Astrocyte of the cerebellum (primary cell): ENCODE measurements at regions not wholly inside any gene's neighbourhood (a gene's known extent, or its start where the extent isn't known, plus 50 kb on each side); places are given as distances from the start of the nearest gene placed in this dataset.
"Not testable (repeated sequence)": the region's sequence is repeated elsewhere in the genome, so short reads cannot be mapped to it uniquely, and the experiment has no call there.

ENCODE experiments used
- DNase-seq: peaks from one replicate; pipeline ENCODE4 v3.0.0-alpha.2; 2011; ENCODE audit warnings: low read depth
- H3K4me3 ChIP-seq: 2 replicates; pipeline ENCODE4 v1.5.1; 2011; ENCODE audit warnings: mild to moderate bottlenecking, low read depth, low read length, moderate library complexity
- in situ Hi-C: cut with HindIII; loops from 2 replicates; pipeline ENCODE4 v1.10.0; 2017; ENCODE audit warnings: low sequenced_read_pairs
- TF ChIP-seq, protein P1 (sequence below): IDR thresholded peaks from 2 replicates; pipeline ENCODE4 v1.5.1; 2012; ENCODE audit warnings: low read length, low read depth, moderate library complexity, mild to moderate bottlenecking; ENCODE audit errors: missing control alignments

DNA sequence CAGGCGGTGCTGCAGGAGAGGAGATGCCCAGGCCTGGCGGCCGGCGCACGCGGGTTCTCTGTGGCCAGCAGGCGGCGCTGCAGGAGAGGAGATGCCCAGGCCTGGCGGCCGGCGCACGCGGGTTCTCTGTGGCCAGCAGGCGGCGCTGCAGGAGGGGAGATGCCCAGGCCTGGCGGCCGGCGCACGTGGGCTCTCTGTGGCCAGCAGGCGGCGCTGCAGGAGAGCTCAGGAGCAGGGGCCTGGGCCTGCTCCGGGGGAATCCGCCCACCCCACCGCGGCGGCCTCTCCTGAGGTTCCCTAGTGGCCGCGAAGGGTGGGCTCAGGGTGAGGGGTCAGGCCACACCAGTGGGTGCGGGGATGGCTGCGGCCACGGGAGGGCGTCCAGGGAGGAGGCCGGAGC is 75.9 kb downstream of the OR4F16 start:
- H3K4me3 ChIP-seq, DNase-seq, in situ Hi-C loops: not testable (repeated sequence)

DNA sequence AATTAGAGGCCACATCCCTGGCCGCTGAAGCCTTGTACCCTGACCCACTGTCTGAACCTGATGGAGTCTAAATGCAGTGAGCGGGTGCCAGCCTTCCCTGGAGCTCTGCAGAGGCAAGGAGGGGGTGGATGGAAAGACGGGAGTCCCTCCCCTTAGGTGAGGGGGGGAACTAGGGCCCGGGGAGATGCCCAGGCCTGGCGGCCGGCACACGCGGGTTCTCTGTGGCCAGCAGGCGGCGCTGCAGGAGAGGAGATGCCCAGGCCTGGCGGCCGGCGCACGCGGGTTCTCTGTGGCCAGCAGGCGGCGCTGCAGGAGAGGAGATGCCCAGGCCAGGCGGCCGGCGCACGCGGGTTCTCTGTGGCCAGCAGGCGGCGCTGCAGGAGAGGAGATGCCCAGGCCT is 77.3 kb downstream of the OR4F16 start:
- H3K4me3 ChIP-seq, in situ Hi-C loops, DNase-seq: not testable (repeated sequence)

GRCh38 chr1:605279-605678 is 81.2 kb downstream of the OR4F16 start:
- DNase-seq, in situ Hi-C loops, H3K4me3 ChIP-seq: not testable (repeated sequence)

GRCh38 chr1:588211-588610 is 98.2 kb downstream of the OR4F16 start:
- DNase-seq, in situ Hi-C loops, H3K4me3 ChIP-seq: not testable (repeated sequence)

DNA sequence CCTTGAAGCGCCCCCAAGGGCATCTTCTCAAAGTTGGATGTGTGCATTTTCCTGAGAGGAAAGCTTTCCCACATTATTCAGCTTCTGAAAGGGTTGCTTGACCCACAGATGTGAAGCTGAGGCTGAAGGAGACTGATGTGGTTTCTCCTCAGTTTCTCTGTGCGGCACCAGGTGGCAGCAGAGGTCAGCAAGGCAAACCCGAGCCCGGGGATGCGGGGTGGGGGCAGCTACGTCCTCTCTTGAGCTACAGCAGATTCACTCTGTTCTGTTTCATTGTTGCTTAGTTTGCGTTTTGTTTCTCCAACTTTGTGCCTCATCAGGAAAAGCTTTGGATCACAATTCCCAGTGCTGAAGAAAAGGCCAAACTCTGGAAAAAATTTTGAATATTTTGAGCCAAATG is 100.5 kb downstream of the OR4F16 start:
- TF ChIP-seq, protein P1, sequence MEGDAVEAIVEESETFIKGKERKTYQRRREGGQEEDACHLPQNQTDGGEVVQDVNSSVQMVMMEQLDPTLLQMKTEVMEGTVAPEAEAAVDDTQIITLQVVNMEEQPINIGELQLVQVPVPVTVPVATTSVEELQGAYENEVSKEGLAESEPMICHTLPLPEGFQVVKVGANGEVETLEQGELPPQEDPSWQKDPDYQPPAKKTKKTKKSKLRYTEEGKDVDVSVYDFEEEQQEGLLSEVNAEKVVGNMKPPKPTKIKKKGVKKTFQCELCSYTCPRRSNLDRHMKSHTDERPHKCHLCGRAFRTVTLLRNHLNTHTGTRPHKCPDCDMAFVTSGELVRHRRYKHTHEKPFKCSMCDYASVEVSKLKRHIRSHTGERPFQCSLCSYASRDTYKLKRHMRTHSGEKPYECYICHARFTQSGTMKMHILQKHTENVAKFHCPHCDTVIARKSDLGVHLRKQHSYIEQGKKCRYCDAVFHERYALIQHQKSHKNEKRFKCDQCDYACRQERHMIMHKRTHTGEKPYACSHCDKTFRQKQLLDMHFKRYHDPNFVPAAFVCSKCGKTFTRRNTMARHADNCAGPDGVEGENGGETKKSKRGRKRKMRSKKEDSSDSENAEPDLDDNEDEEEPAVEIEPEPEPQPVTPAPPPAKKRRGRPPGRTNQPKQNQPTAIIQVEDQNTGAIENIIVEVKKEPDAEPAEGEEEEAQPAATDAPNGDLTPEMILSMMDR = peak; percentile 11
- H3K4me3 ChIP-seq, in situ Hi-C loops, DNase-seq: not testable (repeated sequence)
